ENCODE measurements at regions not wholly inside any gene's neighbourhood (a gene's known extent, or its start where the extent isn't known, plus 50 kb on each side); places are given as distances from the start of the nearest gene placed in this dataset.

DNA sequence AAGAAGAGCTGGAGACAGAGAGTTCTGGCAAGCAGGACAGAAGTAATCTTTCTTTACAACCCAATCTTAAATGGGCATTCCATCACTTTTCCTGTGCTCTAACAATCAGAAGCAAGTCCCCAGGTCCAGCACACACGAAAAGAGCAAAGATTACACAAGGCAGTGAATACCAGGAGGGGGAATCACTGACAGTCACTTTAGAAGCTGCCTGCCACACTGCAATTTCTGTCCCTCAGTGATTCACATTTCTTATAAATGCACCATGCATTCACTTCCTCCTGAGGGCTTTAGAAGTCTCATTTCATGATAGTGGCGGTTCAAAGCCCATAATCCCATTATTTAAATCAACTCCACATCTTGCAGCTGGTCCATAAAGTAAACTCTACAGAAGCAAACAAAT is 362.5 kb downstream of the POM121L12 start:
- TF ChIP-seq POLR2A (IDR thresholded peaks at IDR 0.05), result no peak
- TF ChIP-seq, protein P1, sequence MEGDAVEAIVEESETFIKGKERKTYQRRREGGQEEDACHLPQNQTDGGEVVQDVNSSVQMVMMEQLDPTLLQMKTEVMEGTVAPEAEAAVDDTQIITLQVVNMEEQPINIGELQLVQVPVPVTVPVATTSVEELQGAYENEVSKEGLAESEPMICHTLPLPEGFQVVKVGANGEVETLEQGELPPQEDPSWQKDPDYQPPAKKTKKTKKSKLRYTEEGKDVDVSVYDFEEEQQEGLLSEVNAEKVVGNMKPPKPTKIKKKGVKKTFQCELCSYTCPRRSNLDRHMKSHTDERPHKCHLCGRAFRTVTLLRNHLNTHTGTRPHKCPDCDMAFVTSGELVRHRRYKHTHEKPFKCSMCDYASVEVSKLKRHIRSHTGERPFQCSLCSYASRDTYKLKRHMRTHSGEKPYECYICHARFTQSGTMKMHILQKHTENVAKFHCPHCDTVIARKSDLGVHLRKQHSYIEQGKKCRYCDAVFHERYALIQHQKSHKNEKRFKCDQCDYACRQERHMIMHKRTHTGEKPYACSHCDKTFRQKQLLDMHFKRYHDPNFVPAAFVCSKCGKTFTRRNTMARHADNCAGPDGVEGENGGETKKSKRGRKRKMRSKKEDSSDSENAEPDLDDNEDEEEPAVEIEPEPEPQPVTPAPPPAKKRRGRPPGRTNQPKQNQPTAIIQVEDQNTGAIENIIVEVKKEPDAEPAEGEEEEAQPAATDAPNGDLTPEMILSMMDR (IDR thresholded peaks at IDR 0.05), result no peak
